C4-2B (cell line): ENCODE measurements at regions not wholly inside any gene's neighbourhood (a gene's known extent, or its start where the extent isn't known, plus 50 kb on each side); places are given as distances from the start of the nearest gene placed in this dataset.
A peak's percentile ranks its signal among the peaks of the same experiment; 100 is the strongest.
"Not testable (repeated sequence)": the region's sequence is repeated elsewhere in the genome, so short reads cannot be mapped to it uniquely, and the experiment has no call there.

Experiments used
- H3K27ac ChIP-seq: fragments of 450-650 bp; 2 replicates; pipeline ENCODE4 v1.5.1; 2017
- CTCF ChIP-seq: fragments of 450-650 bp; conservative IDR thresholded peaks from 2 replicates; pipeline ENCODE4 v1.5.1; 2017; ENCODE audit warnings: mild to moderate bottlenecking
- ZFX ChIP-seq: fragments of 450-650 bp; IDR thresholded peaks from 2 replicates; pipeline ENCODE4 v1.6.1; 2017

GRCh38 chr15:69561071-69561784, 108.6 kb downstream of the RPLP1 start:
- TF ChIP-seq ZFX (no peak), CTCF (no peak)
- peak overlapping the region; percentile 40 for H3K27ac ChIP-seq

- H3K27ac ChIP-seq: peak overlapping the region; percentile 47; the same call in 1 of the 2 replicates
- TF ChIP-seq ZFX (no peak), CTCF (no peak)
Measured at GRCh38 chr15:69562116-69562515, 109.5 kb downstream of the RPLP1 start.

GRCh38 chr15:69562564-69562963, 109.9 kb downstream of the RPLP1 start:
- peak overlapping the region; percentile 47 for H3K27ac ChIP-seq
- TF ChIP-seq ZFX (no peak), CTCF (no peak)

GRCh38 chr15:69565066-69565655, 112.5 kb downstream of the RPLP1 start:
- H3K27ac ChIP-seq: no peak overlapping the region
- TF ChIP-seq CTCF: no peak
- no peak for TF ChIP-seq ZFX

- H3K27ac ChIP-seq: not testable (repeated sequence)
Measured at GRCh38 chr15:69567238-69567760, 114.7 kb downstream of the RPLP1 start.

- H3K27ac ChIP-seq: no peak overlapping the region
- TF ChIP-seq CTCF (no peak), ZFX (no peak)
Measured at GRCh38 chr15:69568173-69569009, 115.8 kb downstream of the RPLP1 start.

- no peak overlapping the region for H3K27ac ChIP-seq
- TF ChIP-seq ZFX: no peak
- TF ChIP-seq CTCF: no peak
Measured at GRCh38 chr15:69570454-69570853, 117.8 kb downstream of the RPLP1 start.
